ENCODE measurements at regions not wholly inside any gene's neighbourhood (a gene's known extent, or its start where the extent isn't known, plus 50 kb on each side); places are given as distances from the start of the nearest gene placed in this dataset.

DNA sequence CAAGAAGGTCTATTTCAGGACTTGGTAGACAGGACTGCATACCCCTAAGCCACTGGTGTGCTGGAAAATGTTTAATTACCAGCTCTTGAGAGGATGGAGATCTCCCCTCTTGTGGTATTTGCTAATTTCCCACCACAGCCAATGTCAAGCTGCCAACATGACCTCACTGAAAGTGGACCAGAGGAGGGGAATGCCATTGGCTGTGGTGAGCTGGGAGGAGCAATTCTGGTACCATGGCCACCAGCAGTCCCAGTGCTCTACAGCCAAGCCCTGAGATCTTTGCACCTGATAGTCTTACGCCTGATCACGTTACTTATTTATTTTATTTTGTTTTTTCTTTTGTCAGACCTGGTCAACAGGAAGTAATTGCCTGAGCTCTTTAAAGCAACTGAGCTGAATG, 82.5 kb upstream of the BCL6 start:
- DNase-seq: no peak

DNA sequence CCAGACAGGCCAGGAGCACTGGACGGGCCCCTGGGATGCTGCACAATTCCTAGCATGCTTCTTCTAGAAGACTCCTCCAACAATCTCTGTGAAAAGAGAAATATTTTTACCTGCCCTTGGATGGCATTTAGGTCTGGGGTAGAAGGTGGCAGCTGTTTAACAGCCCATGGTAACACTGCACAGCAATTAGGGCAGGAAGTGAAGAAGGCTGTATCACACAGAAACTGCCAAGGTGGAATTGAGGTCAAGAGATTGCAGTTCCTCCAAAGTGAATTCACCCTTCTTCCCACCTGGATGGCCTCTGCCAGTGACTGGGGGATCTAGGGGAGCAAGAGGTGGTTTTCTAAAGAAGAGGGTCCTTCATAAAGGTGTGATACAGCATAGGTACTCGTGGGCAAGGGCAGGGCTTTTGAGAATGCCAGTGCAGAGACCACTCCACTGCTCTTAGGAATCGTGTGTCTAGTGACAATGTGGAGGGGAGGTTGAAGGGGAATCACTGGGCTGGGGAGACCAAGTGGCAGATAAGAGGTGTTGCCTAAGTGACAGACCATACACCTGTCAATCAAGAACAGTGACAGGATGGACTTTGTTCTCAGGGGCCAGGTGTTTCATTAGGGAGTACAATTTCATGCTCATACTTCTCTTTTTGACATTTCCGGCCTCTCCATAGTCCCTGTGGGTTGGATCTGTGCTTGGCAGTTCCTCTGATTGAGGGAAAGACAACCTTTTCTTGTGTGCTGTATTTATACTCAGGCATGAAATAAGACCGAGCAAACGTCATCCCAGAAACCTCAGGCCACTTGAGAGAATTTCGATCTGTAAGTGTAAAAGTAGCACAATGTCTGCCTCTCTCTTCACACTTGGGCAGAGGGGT, 83.5 kb upstream of the BCL6 start:
- no peak for DNase-seq

DNA sequence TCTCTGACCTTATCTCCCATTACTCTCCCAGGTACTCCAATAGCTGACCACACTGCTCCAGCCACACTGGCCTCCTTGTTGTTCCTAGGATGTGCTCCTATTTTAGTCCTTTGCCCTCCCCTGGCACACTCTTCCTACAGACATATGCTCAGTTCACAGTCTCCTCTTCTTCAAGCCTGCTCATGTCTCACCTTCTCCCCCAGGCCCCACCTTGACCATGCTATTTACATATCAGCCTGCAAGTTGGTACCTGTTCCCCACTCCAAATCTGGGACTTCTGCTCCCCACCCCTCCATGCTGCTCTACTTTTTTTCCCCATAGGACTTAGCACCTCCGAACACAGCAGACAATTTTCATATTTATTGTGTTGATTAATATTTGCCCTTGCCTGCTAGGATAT, 84.9 kb upstream of the BCL6 start:
- no peak for DNase-seq

DNA sequence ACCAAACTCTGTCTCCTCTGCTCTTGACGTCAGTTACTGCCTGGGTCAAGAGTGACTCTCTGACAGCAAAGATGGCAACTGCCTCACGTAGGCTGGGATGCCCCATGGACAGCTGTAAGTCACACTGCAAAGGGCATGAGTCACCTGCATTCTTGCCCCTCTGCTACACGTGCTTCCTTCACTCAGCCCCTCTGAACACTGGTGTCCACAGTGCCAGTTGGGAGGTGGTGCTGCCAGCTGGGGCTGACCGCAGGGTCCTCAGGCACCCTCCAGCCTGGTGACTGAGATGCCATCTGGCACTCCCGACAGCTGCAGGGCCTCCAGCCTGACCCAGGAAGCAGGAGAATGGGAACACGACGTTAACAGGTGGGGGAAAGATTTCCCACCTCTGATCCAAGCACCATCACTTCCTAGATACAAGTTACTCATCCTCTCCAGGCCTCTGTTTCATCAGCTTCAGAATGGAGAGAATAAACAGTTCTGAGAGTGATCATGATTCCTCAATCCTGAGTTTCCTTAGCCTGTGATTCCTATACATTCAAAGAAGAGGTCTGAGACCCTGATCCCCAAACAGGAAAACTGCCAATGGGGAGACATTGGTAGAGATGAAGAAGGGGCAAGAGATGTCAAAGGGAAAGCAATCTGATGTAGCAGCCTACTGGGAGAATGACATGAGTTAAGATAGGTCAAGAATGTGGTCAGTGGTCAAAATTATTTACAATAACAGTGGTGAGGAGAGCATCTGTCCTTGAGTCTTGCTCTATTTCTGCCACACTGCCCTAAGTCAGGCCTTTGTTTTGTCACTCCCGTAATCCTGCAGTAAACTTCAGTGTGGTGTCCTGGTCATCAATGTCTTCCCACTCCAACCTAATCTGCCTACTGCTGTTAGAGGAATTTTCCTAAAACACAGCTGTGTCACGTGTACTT, 86.1 kb upstream of the BCL6 start:
- DNase-seq: no peak

DNA sequence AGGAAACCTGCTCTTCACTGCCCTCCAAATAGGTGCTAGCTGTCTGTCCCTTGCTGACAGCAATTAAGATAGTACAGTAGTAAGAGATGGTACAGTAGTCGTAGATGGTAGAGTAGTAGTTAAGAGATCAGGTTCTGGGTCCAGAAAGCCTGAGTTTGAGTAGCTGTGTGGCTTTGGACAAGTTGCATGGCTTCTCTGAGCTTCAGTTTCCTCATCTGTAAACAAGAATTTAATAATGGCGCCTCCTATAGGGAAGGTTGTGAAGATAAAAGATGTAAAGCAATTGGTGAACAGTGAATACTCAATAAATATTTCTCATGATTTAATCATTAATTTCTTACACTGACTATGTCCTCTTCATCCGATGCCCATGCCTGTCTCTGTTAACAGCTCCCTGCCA, 86.9 kb upstream of the BCL6 start:
- DNase-seq: no peak

DNA sequence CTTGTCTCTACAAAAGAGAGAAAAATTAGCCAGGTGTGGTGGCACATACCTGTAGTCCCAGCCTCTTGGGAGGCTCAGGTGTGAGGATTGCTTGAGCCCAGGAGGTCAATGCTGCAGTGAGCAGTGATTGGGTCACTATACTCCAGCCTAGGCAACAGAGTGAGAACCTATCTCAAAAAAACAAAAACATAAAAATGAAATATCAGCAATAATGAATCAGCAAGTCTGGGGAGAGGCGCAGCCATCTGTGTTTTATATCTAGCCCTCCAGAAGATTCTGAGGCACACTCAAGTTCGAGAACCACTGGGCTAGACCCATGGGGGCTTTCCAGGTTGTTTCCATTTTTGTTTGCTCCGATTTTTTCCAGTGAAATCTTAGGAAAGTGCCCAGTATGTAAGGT, 88.1 kb upstream of the BCL6 start:
- no peak for DNase-seq

DNA sequence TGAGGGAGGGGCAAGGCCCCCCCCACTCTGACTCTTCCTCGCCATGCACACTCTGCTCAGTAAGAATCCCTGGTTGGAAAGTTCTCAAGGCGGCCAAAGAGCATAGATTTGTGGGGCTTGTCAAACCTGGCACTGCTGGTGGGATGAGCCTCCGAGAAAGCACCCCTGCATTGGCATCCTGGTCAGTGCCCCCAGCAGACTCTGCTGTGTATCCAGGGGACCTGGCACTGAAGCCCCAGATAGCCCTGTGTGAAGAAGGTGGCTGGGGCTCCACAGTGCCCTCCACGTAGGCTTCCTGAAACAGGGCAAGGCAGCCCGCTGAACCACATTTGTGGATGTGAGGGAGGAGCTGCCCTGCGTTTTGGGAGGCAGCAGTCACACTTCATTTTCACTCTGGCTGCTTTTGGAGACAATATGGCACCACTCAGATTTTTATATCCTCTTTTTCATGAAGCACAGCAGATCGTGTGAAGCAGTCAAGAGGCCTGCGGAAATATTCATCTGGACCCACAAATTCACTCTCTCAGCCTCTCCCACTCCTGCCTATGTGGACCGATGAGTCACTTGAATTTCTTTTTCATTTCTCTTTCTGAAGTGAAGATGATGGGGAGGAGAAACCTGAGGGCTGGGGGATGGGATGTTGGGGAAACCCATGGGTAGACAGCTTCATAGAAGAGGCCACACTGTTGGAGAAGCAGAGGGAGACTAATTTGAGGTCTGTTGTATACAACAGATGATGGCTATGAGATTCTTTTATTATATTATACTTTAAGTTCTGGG, 88.7 kb upstream of the BCL6 start:
- DNase-seq: no peak

DNA sequence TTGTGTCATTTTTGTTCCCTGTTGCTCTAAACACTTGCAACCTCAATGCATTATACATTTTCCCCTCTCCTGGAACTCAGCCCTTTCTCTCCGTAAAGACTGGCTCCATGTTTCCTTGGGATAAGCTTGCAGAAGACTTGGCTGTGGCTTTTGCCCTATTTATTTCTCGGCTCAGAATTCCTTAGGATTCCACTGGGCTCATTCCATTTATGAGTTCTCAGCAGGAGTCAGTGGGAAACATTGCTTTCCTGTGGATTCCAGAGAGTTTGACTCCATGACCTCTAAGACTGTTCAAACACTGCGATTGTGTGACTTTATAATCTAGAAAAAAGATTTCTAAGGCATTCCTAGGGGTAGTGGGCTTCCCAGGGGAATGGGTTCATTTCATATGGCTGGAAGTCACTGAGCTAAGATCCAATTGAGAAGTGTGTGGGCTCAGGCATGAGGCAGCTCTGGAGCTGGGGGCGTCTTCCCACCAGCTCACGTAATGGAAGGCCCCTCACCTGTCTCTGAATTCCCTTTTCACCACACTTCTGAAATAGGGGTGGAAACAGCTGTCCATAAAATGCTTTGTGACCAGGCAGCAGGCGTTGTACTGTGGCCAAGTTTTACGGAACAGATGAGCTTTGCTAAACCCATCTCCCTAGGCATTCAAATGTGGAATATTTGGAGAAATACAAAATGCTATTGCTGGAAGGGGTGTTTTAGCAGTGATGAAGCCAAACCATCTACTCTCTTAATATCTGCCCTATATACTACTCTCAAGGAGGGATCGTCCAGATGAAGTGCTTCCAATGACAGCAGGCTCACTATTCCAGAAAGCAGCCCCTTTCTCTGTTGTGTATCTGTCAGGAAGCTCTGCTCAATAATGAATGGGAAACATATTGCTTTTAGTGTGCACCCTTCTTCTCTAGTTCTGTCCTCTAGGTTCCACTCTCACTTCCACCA, 91.8 kb upstream of the BCL6 start:
- DNase-seq: no peak

DNA sequence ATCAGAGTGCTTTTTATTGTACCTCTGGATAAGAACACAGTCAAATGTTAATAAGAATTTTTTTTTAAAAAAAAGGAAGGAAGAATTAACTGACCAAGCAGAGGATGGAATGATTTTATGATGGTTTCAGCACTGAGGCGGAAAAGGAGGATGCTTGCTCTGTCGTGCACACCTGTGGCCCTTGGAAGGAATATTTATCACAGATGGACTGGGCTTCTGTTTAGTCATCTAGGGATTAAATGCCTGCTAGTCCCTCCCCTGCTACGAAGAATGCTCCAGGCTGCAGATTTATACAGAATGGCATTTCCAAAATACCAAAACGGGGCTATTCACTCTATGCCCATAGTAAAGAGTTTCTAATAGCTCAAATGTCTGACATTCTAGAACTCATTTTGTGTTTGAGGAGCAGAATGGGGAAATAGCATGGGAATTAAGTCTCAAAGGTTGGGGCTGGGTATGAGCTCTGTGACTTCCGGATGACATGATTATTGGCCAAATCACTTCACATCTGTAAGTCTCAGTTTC, 92.8 kb upstream of the BCL6 start:
- DNase-seq: no peak

DNA sequence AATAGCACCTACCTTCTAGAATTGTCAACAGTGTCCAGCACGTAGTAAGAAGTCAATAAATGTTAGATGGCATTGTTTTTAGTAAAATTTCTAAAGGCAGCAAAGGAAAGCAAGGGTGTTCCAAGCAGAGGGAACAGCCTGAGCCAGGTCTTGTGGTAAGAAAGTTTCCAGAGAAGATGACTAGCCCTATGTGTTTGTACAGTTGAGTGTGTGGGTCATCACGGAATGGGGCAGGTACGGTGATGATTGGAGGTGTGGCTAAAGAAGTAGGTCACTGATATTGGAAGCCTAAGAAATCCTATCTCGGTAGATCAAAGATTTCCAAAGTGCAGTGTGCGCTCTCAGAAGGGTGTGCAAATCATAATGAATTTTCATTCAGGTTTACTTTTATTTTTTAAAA, 94.2 kb upstream of the BCL6 start:
- DNase-seq: no peak

DNA sequence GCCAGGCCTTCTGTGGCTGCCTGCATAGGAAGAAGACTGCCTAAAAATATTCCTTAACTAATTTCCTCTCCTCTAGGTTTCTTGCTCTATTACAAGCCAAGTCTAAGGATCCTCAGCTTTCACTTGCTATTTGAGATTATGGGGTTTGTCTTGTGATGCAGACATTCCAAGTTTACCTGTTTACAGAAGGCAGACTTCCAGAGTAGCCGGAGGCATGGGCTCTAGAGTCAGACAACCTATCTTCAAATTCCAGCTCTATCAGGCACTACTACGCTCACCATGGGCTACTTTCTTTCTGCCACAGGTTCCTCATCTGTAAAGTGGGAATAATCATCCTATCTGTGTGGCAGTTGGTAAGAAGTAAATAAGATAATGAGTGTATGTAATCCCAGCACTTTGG, 95.6 kb upstream of the BCL6 start:
- no peak for DNase-seq

DNA sequence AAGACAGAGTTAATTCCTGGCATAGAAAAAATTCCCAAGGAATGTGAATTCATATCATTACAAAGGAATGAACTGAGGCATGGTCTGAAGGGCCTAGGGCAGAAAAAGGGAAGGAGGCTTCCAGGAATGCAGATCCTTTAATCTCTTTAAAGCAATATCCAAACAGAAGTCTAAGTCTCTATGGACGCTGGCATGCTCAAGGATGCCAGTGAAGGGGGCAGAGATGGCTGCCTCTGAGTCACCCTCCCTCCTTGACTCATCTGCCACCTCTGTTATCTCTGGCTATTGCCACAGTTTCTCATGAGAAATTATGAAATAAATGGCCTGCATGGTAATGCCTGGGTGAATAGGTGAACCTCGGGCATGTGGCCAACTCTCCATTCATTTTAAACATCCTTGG, 96.3 kb upstream of the BCL6 start:
- no peak for DNase-seq

DNA sequence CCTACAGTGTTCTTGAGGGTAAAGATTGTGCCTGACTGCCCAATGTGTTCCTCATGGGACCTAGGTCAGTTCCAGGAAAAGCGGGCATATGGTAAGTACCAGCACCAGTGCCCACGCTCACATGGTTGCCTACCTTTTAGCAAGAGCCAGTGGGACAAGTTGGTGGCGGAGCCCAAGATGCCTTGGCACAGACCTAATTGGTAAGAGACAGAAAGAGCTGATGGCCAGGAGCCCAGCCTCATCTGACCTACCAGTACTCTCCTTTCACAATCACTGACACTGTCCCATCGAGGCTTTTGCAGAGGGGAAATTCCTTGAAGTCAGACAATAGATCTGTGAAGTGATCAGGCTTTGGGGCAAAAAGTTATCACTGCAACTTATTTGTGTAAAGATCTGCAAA, 98.4 kb upstream of the BCL6 start:
- DNase-seq: no peak

DNA sequence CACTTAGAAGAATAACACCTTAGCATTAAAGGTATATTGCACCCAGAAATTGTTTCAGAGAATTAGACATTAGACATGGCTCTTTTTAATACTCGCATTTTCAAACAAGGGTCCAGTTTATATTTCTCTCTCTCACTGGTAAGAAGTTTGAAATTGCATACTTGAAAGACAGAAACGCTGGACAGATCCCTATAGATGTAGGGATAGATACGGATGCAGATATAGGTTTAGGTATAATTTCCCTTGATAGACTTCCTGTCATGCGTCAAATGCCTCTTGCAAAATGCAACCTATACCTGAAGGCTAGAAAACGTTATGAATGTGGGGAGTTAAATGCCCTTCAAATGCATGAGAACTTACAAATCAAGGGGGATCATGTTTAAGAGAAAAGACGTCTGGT, 99.4 kb upstream of the BCL6 start:
- DNase-seq: no peak

DNA sequence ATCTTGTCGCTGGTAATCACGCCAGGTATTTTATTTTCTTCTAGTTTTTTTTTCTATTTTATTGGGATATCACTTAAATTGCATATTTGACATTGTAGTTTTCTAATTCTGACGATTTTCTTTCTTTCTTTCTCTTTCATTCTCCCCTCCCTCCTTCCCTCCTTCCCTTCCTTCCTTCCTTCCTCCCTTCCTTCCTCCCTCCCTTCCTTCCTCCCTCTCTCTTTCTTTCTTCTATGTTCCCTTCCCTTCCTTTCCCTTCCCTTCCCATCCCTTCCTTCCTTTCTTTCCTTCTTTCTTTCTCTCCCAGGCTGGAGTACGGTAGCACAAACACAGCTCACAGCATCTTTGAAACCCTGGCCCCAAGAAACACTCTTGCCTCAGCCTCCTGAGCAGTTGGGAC, 100.6 kb upstream of the BCL6 start:
- no peak for DNase-seq

DNA sequence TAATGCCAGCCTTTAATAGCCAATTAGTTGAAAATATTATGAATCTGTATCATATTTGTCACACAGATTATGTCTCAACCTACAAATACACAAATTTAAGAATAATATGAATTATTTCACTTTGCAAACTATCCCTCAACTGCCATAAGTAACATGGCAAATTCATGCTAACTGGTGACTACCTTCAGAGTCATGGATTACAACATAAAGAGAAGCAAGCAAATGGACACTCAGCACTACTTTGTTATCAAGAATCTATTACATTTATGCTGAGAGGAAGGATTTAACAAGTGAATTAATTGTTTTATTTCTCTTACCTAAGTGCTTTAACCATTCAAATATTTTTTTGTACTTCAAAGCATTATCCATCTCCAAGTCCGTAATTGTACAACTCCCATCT, 103.1 kb upstream of the BCL6 start:
- DNase-seq: no peak

DNA sequence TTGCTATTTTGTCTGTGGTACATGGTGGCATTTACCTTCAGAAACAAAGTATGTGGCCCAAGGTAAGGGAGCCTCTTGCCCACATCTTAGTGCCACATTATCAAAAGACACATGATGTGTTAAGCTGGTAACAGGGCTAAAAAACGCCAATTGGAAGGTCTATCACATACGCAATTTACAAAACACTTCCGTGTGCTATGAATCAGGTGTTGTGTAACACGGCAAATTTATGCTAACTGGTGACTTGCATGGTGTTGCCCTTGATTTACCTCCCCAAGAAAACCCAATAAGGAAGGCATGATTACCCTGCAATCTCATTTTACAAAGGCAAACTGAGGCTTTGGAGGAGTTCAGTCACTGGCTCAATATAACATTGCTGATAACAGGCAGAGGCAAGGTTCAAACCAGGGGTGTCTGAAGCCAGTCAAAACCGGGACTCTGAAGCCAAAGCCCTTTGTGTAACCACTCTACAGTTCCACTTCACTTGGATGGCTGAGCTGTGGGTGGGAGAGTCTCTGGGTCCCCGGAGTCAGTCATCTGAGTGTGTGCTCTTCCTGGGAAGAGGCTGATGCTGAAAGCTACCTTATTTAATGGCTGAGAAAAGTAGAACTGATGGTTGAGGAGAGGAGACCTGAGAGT, 103.9 kb upstream of the BCL6 start:
- DNase-seq: no peak

DNA sequence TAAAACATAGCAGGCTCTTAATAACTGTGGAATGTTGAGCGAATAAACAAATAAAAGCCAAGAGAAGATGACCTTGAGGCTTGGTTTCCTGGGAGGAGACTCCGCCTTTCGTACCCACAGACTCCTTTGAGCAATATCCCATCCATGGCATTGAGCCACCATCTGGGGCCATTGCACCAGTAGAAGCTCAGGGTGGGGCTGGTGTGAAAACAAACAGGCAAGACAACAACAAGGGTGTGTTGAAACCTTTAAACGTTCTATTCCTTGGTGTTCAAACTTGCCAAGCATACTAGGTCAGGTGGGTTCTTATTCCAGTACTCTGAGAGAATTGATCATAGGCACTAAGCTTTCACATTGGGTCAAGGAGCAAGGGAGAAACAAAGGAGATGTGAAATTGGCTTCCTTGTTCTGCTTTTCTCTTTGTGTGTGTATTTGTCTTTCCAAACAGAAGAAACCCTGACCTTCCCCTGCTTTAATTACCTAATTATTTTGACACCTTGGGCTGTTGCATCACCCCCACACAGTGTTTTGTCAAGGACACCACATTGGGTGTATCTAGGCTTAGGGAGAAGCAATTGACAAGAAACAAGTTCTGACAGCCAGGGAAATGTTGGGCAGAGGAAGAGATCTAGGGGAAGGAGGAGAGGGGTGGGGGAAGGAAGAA, 105.1 kb upstream of the BCL6 start:
- DNase-seq: no peak

DNA sequence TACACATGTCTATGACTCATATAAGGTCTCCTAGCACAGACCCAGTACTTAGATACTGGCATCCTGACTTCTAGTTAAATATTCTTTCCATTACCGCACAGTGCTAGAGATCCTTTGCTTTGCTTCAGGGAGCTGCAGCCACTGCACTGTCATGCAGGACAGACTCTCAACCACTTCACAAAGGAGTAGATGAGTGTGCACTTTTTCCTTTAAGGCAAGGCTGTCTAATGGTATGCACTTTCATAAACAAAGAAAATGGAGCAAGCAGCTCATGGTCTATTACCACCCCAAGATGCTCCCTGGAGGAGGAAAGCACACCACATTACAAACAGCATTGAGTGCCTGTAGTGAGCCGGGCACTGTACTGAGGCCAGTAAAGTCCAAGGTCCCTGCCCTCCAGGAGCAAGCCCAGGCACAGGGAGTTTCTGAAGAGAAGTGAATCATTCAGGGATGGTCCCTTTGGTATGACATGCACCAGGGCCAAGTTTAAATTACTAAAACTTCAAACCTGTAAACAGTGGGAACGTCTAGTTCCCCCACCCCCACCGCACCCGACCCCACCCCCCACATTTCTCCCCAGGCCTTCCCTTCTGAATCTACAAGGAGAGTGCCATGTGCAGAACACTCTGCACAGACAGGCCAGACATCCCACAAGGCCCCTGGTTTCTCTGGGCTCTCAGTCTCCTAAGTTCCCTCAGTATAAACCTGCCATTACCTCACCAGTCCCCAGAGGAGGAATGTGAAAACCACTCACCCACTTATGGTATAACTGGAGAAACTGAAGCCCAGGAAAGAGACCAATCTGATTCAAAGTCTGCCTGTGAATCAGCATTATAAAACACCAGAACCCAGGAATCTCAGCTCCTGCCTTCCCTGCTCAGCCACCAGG, 107.8 kb upstream of the BCL6 start:
- no peak for DNase-seq

DNA sequence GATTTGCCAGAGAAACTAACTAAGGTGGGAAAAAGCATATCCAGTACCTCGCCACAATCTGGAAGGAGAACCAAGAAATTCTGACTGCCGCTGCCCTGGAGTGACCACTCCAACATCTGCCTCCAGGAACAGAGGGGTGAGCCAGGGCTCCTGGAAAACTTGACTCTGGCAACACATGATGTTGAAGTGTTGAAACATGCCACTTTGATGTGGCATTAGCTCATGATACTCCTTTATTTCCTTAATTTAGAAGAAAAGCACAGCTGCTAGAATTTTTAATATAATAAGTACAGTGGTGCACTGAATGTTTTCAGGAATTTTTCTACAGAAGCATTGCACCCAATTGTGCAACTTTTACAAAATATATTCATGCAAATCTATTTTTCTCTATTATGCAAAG, 109.9 kb upstream of the BCL6 start:
- no peak for DNase-seq

All from NCI-H2081 treated with DMSO at 0.1 percent for 48 hours (cell line).